MM.1S (cell line): ENCODE measurements at regions not wholly inside any gene's neighbourhood (a gene's known extent, or its start where the extent isn't known, plus 50 kb on each side); places are given as distances from the start of the nearest gene placed in this dataset.

Experiments used
- DNase-seq: peaks from one replicate; pipeline ENCODE4 v3.0.0-alpha.2; 2015
- H2AFZ ChIP-seq: fragments of 300-600 bp; sonication (generic); 2 replicates; pipeline ENCODE4 v1.6.0; 2016; ENCODE audit warnings: antibody characterized with exemption, low read length
- H3F3A ChIP-seq: fragments of 300-600 bp; sonication (generic); 2 replicates; pipeline ENCODE4 v1.6.1; 2016; ENCODE audit warnings: mild to moderate bottlenecking, antibody characterized with exemption, low read length, moderate library complexity, mixed read lengths; ENCODE audit not compliant: insufficient read depth
- H3K27ac ChIP-seq: fragments of 300-600 bp; sonication (generic); 2 replicates; pipeline ENCODE4 v1.5.1; 2016; ENCODE audit warnings: mild to moderate bottlenecking, low read length
- H3K27me3 ChIP-seq: fragments of 300-600 bp; sonication (generic); replicated peaks from 2 replicates; pipeline ENCODE4 v1.6.0; 2016; ENCODE audit warnings: low read length; ENCODE audit not compliant: insufficient read depth
- H3K36me3 ChIP-seq: fragments of 300-600 bp; sonication (generic); replicated peaks from 2 replicates; pipeline ENCODE4 v1.6.1; 2016; ENCODE audit warnings: mild to moderate bottlenecking, low read length, mixed read lengths; ENCODE audit not compliant: insufficient read depth
- H3K4me1 ChIP-seq: fragments of 300-600 bp; sonication (generic); 2 replicates; pipeline ENCODE4 v1.6.1; 2016; ENCODE audit warnings: low read length, mixed read lengths
- H3K4me2 ChIP-seq: fragments of 300-600 bp; sonication (generic); 2 replicates; pipeline ENCODE4 v1.6.0; 2016; ENCODE audit warnings: low read depth, low read length
- H3K4me3 ChIP-seq: fragments of 300-600 bp; sonication (generic); 2 replicates; pipeline ENCODE4 v1.5.1; 2016; ENCODE audit warnings: low read length, mixed read lengths
- H3K79me2 ChIP-seq: fragments of 300-600 bp; sonication (generic); 2 replicates; pipeline ENCODE4 v1.6.1; 2016; ENCODE audit warnings: mixed run types, low read length, mixed read lengths
- H3K9ac ChIP-seq: fragments of 300-600 bp; sonication (generic); 2 replicates; pipeline ENCODE4 v1.6.1; 2016; ENCODE audit warnings: low read length, mixed read lengths
- H3K9me2 ChIP-seq: fragments of 300-600 bp; sonication (generic); replicated peaks from 2 replicates; pipeline ENCODE4 v1.6.1; 2016; ENCODE audit warnings: mild to moderate bottlenecking, low read length, mixed read lengths; ENCODE audit not compliant: insufficient read depth
- H3K9me3 ChIP-seq: fragments of 300-600 bp; sonication (generic); replicated peaks from 2 replicates; pipeline ENCODE4 v1.6.1; 2016; ENCODE audit warnings: mild to moderate bottlenecking, low read length, mixed read lengths; ENCODE audit not compliant: insufficient read depth
- H4K20me1 ChIP-seq: fragments of 300-600 bp; sonication (generic); 2 replicates; pipeline ENCODE4 v1.6.1; 2016; ENCODE audit warnings: mild to moderate bottlenecking, low read length, moderate library complexity, mixed read lengths; ENCODE audit not compliant: insufficient read depth
- CTCF ChIP-seq: fragments of 300-600 bp; sonication (generic); IDR thresholded peaks from 2 replicates; pipeline ENCODE4 v1.5.1; 2016; ENCODE audit warnings: antibody characterized with exemption, low read length, mixed read lengths
- EZH2 ChIP-seq: fragments of 300-600 bp; sonication (generic); optimal IDR thresholded peaks from 2 replicates; pipeline ENCODE3; 2017; ENCODE audit warnings: low read depth, mild to moderate bottlenecking, antibody characterized with exemption, low read length, mixed read lengths
- EZH2phosphoT487 ChIP-seq: fragments of 300-600 bp; sonication (generic); IDR thresholded peaks from 2 replicates; pipeline ENCODE4 v1.6.1; 2018; ENCODE audit warnings: antibody characterized with exemption, low read length

DNA sequence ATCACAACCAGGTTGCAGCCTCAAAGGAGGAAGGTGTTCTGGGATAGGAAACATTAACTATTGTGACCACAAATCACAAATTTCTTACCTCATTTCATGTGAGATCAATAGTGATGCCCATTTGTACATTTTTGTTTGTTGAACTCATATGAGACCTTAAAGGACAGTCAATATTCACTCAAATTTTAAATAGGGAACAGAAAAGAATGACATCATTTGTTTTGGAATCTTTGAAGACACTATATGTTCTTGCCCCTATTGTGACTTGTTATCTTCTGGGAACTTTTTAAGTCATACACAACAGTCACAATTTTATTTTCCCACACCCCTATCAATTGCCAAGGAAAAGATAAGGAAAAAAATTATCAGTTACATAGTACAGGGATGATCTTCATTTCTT, 346.5 kb downstream of the ARAP2 start:
- no peaks in the 10 kb centered on the region for H3K9me2 ChIP-seq
- no peaks in the 10 kb centered on the region for H3K79me2 ChIP-seq
- H3K4me1 ChIP-seq, result no peaks in the 10 kb centered on the region
- H3K9ac ChIP-seq, result no peak overlapping the region
- H3F3A ChIP-seq, result no peaks in the 10 kb centered on the region
- no peak overlapping the region for H3K27ac ChIP-seq
- no peaks in the 10 kb centered on the region for H3K9me3 ChIP-seq
- TF ChIP-seq EZH2 (no peak), EZH2phosphoT487 (no peak), CTCF (no peak)
- no peak overlapping the region for H3K4me3 ChIP-seq
- no peak overlapping the region for H2AFZ ChIP-seq
- H3K36me3 ChIP-seq, result no peaks in the 10 kb centered on the region
- no peak overlapping the region for H3K4me2 ChIP-seq
- DNase-seq, result no peak
- no peaks in the 10 kb centered on the region for H3K27me3 ChIP-seq
- H4K20me1 ChIP-seq, result no peaks in the 10 kb centered on the region

GRCh38 chr4:35900286-35901243, 343.7 kb downstream of the ARAP2 start:
- Histone ChIP-seq H3K9ac (no peak overlapping the region), H3K9me3 (no peaks in the 10 kb centered on the region), H3K27ac (no peak overlapping the region), H2AFZ (no peak overlapping the region), H3F3A (no peaks in the 10 kb centered on the region), H4K20me1 (no peaks in the 10 kb centered on the region), H3K36me3 (no peaks in the 10 kb centered on the region), H3K4me1 (no peaks in the 10 kb centered on the region), H3K9me2 (no peaks in the 10 kb centered on the region), H3K4me3 (no peak overlapping the region), H3K27me3 (no peaks in the 10 kb centered on the region), H3K79me2 (no peaks in the 10 kb centered on the region), H3K4me2 (no peak overlapping the region)
- DNase-seq, result no peak
- TF ChIP-seq EZH2 (no peak), CTCF (no peak), EZH2phosphoT487 (no peak)

DNA sequence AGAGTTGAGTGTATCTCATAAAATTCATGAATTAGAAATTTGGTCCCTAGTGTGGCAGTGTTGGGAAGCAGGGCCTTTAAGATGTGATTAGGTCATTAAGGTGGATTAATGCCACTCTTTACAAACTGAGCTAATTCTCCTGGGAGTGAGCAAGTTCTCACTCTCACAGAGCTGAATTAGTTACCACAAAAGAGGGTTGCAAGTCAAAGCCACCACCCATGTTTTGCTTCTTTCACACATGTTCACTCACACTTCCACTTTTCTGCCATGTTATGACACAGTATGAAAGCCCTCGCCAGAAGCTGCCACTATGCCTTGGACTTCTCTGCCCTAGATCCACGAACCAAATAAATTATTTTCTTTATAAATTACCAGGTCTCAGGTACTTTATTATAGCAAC, 332.1 kb downstream of the ARAP2 start:
- Histone ChIP-seq H3K9me3 (no peaks in the 10 kb centered on the region), H3K27me3 (no peaks in the 10 kb centered on the region), H2AFZ (no peak overlapping the region), H3K9ac (no peak overlapping the region), H3F3A (no peaks in the 10 kb centered on the region), H3K79me2 (no peaks in the 10 kb centered on the region), H3K4me2 (no peak overlapping the region), H3K36me3 (no peaks in the 10 kb centered on the region), H3K27ac (no peak overlapping the region), H4K20me1 (no peaks in the 10 kb centered on the region), H3K4me1 (no peaks in the 10 kb centered on the region), H3K4me3 (no peak overlapping the region), H3K9me2 (no peaks in the 10 kb centered on the region)
- no peak for DNase-seq
- TF ChIP-seq CTCF (no peak), EZH2 (no peak), EZH2phosphoT487 (no peak)
